ENCODE measurements at regions not wholly inside any gene's neighbourhood (a gene's known extent, or its start where the extent isn't known, plus 50 kb on each side); places are given as distances from the start of the nearest gene placed in this dataset.
"Not testable (repeated sequence)": the region's sequence is repeated elsewhere in the genome, so short reads cannot be mapped to it uniquely, and the experiment has no call there.

GRCh38 chr4:126628933-126629332 is 1003.8 kb upstream of the INTU start:
- H3K9me3 Mint-ChIP-seq, result peaks cover 8% of the 10 kb centered on the region
- no peaks in the 10 kb centered on the region for H3K27me3 Mint-ChIP-seq
- no peak overlapping the region for H3K4me3 Mint-ChIP-seq

DNA sequence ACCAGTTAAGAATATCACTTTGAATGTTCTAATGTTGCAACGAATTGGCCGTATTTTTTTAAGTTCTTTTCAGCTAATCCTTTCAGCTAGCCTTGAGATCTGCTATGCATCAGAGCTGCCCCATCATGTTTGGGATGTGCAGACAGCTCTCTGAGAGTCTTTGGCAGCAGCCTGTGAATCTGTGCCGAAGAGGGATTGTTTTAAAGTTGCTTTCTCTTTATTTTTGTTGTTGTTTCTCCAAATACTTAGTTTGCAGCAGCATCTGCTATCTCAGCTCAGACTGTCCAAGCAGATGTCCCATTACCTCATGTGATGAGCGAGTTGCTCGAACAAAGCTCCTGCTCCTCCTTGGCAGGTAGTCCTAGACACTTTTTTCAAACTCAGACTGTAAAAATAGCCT is 1002.5 kb upstream of the INTU start:
- Mint-ChIP-seq H3K27me3 (no peaks in the 10 kb centered on the region), H3K9me3 (peaks cover 8% of the 10 kb centered on the region), H3K4me1 (no peaks in the 10 kb centered on the region), H3K4me3 (no peak overlapping the region), H3K27ac (no peak overlapping the region), H3K36me3 (ENCODE audit: low read depth) (no peaks in the 10 kb centered on the region)
- ATAC-seq (replicated peaks), result no peak

More at GRCh38 chr4:126628933-126629332, 1003.8 kb upstream of the INTU start:
- ATAC-seq (replicated peaks), result no peak
- Mint-ChIP-seq H3K36me3 (ENCODE audit: low read depth) (no peaks in the 10 kb centered on the region), H3K4me1 (no peaks in the 10 kb centered on the region), H3K27ac (no peak overlapping the region)

- no peaks in the 10 kb centered on the region for H3K36me3 Mint-ChIP-seq (ENCODE audit: low read depth)
- H3K9me3 Mint-ChIP-seq, result peaks cover 6% of the 10 kb centered on the region
- no peak overlapping the region for H3K4me3 Mint-ChIP-seq
- no peaks in the 10 kb centered on the region for H3K4me1 Mint-ChIP-seq
- H3K27me3 Mint-ChIP-seq, result no peaks in the 10 kb centered on the region
- no peak overlapping the region for H3K27ac Mint-ChIP-seq
- ATAC-seq (replicated peaks), result no peak
These were observed 999.5 kb upstream of the INTU start for GRCh38 chr4:126633306-126633705.

- Mint-ChIP-seq H3K27me3 (no peaks in the 10 kb centered on the region), H3K4me3 (no peak overlapping the region), H3K9me3 (peaks cover 10% of the 10 kb centered on the region), H3K27ac (no peak overlapping the region), H3K4me1 (no peaks in the 10 kb centered on the region), H3K36me3 (ENCODE audit: low read depth) (no peaks in the 10 kb centered on the region)
- no peak for ATAC-seq (replicated peaks)
These were observed 995.1 kb upstream of the INTU start for GRCh38 chr4:126637706-126638105.

GRCh38 chr4:126647320-126647719 is 985.4 kb upstream of the INTU start:
- Mint-ChIP-seq H3K27me3 (no peaks in the 10 kb centered on the region), H3K4me3 (no peak overlapping the region), H3K4me1 (no peaks in the 10 kb centered on the region), H3K36me3 (ENCODE audit: low read depth) (no peaks in the 10 kb centered on the region), H3K27ac (no peak overlapping the region), H3K9me3 (peaks cover 4% of the 10 kb centered on the region)
- ATAC-seq (replicated peaks), result no peak

DNA sequence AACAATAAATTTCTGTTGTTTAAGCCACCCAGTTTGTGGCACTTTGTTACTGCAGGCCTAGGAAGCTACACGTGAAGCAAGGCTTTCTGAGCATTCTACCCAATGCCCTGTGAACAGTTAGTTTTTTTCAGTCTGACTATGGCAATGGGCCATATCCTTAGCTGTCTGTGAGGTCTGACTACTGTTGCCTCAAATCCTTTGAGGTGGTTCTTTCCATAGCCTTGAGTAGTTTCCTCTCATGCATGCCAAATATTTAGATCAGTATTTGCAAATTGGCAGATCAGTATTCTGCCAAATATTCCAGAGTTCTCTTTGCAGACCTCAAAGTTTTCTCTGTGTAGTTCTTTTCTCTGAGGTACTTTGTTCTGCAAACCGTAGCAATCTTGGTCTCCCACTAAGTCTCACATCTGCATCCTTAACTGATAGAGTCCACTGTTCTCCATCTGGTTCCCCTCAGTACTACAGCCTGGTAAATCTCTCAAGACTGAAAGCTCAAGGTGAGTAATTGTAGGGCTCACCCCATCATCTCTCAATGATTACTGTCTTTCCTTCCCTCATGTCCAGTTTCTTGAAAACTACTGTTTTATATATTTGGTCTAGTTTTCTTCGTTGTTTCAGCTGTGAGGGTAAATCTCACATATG is 984.9 kb upstream of the INTU start:
- Mint-ChIP-seq H3K4me3 (no peak overlapping the region), H3K27ac (no peak overlapping the region), H3K4me1 (no peaks in the 10 kb centered on the region), H3K27me3 (no peaks in the 10 kb centered on the region), H3K36me3 (ENCODE audit: low read depth) (no peaks in the 10 kb centered on the region), H3K9me3 (peaks cover 3% of the 10 kb centered on the region)
- no peak for ATAC-seq (replicated peaks)

- H3K27ac Mint-ChIP-seq, result no peak overlapping the region
- H3K4me3 Mint-ChIP-seq, result no peak overlapping the region
- H3K27me3 Mint-ChIP-seq, result no peaks in the 10 kb centered on the region
- H3K9me3 Mint-ChIP-seq, result no peaks in the 10 kb centered on the region
- H3K36me3 Mint-ChIP-seq (ENCODE audit: low read depth), result no peaks in the 10 kb centered on the region
- ATAC-seq (replicated peaks), result no peak
- no peaks in the 10 kb centered on the region for H3K4me1 Mint-ChIP-seq
These were observed 974.3 kb upstream of the INTU start for GRCh38 chr4:126658411-126658810.

GRCh38 chr4:126661194-126661593 is 971.6 kb upstream of the INTU start:
- Mint-ChIP-seq H3K27me3 (no peaks in the 10 kb centered on the region), H3K4me1 (no peaks in the 10 kb centered on the region), H3K36me3 (ENCODE audit: low read depth) (no peaks in the 10 kb centered on the region), H3K27ac (no peak overlapping the region), H3K4me3 (no peak overlapping the region), H3K9me3 (no peaks in the 10 kb centered on the region)
- ATAC-seq (replicated peaks), result no peak

- no peak for ATAC-seq (replicated peaks)
These were observed 967.9 kb upstream of the INTU start for GRCh38 chr4:126664839-126665238.

DNA sequence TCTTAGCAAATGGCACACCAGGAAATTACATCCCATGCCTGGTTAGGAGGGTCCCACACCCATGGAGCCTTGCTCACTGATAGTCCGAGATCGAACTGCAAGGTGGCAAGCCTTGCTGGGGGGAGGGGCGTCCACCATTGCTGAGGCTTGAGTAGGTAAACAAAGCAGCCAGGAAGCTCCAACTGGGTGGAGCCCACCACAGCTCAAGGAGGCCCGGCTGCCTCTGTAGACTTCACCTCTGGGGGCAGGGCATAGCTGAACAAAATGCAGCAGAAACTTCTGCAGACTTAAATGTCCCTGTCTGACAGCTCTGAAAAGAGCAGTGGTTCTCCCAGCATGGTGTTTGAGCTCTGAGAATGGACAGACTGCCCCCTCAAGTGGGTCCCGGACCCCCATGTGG is 962.7 kb upstream of the INTU start:
- ATAC-seq (replicated peaks); H3K36me3 Mint-ChIP-seq (ENCODE audit: low read depth); H3K4me3 Mint-ChIP-seq; H3K27ac Mint-ChIP-seq; H3K27me3 Mint-ChIP-seq; H3K4me1 Mint-ChIP-seq: not testable (repeated sequence)
- peaks cover 15% of the 10 kb centered on the region for H3K9me3 Mint-ChIP-seq

More at GRCh38 chr4:126664839-126665238, 967.9 kb upstream of the INTU start:
- Mint-ChIP-seq H3K27me3 (no peaks in the 10 kb centered on the region), H3K9me3 (no peaks in the 10 kb centered on the region), H3K4me1 (no peaks in the 10 kb centered on the region), H3K27ac (no peak overlapping the region), H3K4me3 (no peak overlapping the region), H3K36me3 (ENCODE audit: low read depth) (no peaks in the 10 kb centered on the region)

DNA sequence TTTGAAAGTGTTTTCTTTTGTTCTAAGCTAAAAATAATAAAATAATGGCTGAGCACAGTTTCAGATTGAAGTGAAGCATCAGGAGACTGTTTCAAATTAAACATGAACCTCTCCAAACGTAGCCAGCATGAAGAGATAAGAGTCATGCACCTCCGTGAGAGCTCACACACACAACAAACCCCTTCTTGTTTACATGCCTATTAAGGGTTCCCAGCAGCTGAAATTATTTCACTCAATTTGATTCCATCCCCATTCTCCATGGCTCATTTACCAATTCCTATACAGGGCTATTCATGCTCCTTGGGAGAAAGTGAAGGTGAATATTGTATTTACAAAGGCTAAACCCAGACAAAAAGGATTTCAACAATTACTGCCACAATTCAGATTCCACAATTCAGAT is 954.1 kb upstream of the INTU start:
- Mint-ChIP-seq H3K27me3 (no peaks in the 10 kb centered on the region), H3K36me3 (ENCODE audit: low read depth) (no peaks in the 10 kb centered on the region), H3K9me3 (peaks cover 3% of the 10 kb centered on the region), H3K4me3 (no peak overlapping the region), H3K27ac (no peak overlapping the region), H3K4me1 (no peaks in the 10 kb centered on the region)
- no peak for ATAC-seq (replicated peaks)

- ATAC-seq (replicated peaks), result no peak
- Mint-ChIP-seq H3K4me1 (no peaks in the 10 kb centered on the region), H3K36me3 (ENCODE audit: low read depth) (no peaks in the 10 kb centered on the region), H3K9me3 (peaks cover 3% of the 10 kb centered on the region), H3K27me3 (no peaks in the 10 kb centered on the region), H3K27ac (no peak overlapping the region), H3K4me3 (no peak overlapping the region)
These were observed 953.5 kb upstream of the INTU start for GRCh38 chr4:126679303-126679702.

GRCh38 chr4:126682250-126682649 is 950.5 kb upstream of the INTU start:
- Mint-ChIP-seq H3K4me3 (no peak overlapping the region), H3K27ac (no peak overlapping the region), H3K9me3 (peaks cover 3% of the 10 kb centered on the region), H3K27me3 (no peaks in the 10 kb centered on the region), H3K36me3 (ENCODE audit: low read depth) (no peaks in the 10 kb centered on the region), H3K4me1 (no peaks in the 10 kb centered on the region)
- no peak for ATAC-seq (replicated peaks)

- H3K27me3 Mint-ChIP-seq, result no peaks in the 10 kb centered on the region
- no peaks in the 10 kb centered on the region for H3K4me1 Mint-ChIP-seq
These were observed 946.3 kb upstream of the INTU start for GRCh38 chr4:126686491-126686890.

GRCh38 chr4:126687655-126688358 is 945.0 kb upstream of the INTU start:
- H3K9me3 Mint-ChIP-seq, result no peaks in the 10 kb centered on the region
- H3K27ac Mint-ChIP-seq, result no peak overlapping the region
- H3K4me3 Mint-ChIP-seq, result no peak overlapping the region
- H3K4me1 Mint-ChIP-seq, result no peaks in the 10 kb centered on the region
- H3K36me3 Mint-ChIP-seq (ENCODE audit: low read depth), result no peaks in the 10 kb centered on the region
- no peak for ATAC-seq (replicated peaks)
- no peaks in the 10 kb centered on the region for H3K27me3 Mint-ChIP-seq

More at GRCh38 chr4:126686491-126686890, 946.3 kb upstream of the INTU start:
- Mint-ChIP-seq H3K36me3 (ENCODE audit: low read depth) (no peaks in the 10 kb centered on the region), H3K4me3 (no peak overlapping the region), H3K27ac (no peak overlapping the region), H3K9me3 (no peaks in the 10 kb centered on the region)
- ATAC-seq (replicated peaks), result no peak
